Liver (tissue), 8 donors: ENCODE measurements at regions not wholly inside any gene's neighbourhood (a gene's known extent, or its start where the extent isn't known, plus 50 kb on each side); places are given as distances from the start of the nearest gene placed in this dataset.

Source experiments
- DNase-seq: peaks from one replicate; pipeline ENCODE4 v3.0.0-alpha.2; 2017; ENCODE audit warnings: low spot score
- H3K27ac ChIP-seq, 2 donors: one replicate each; pipeline ENCODE4 v1.7.0; 2013; ENCODE audit warnings: inconsistent platforms in 2 of 2, low read length in 2 of 2, control low read depth in 1 of 2, low read depth in 1 of 2, mild to moderate bottlenecking in 1 of 2
- H3K27me3 ChIP-seq, 4 donors: one replicate each; pipeline versions ENCODE4 v1.6.1 to v1.7.0; 2013; ENCODE audit warnings: low read length in 3 of 4, inconsistent platforms in 1 of 4, mild to moderate bottlenecking in 1 of 4, moderate library complexity in 1 of 4; ENCODE audit not compliant: control insufficient read depth in 4 of 4, insufficient read depth in 4 of 4
- H3K36me3 ChIP-seq, 4 donors: one replicate each; pipeline versions ENCODE4 v1.6.1 to v1.7.0; 2013; ENCODE audit warnings: low read length in 3 of 4, mild to moderate bottlenecking in 3 of 4, low read depth in 1 of 4, moderate library complexity in 1 of 4; ENCODE audit not compliant: control insufficient read depth in 4 of 4, insufficient read depth in 3 of 4
- H3K4me1 ChIP-seq, 4 donors: one replicate each; pipeline versions ENCODE4 v1.6.1 to v1.7.0; 2013; ENCODE audit warnings: low read length in 3 of 4, mild to moderate bottlenecking in 3 of 4, moderate library complexity in 1 of 4; ENCODE audit not compliant: control insufficient read depth in 4 of 4, insufficient read depth in 4 of 4
- H3K4me3 ChIP-seq, 3 donors: one replicate each; pipeline versions ENCODE4 v1.6.1 to v1.7.0; 2013; ENCODE audit warnings: low read length in 3 of 3, control low read depth in 1 of 3, low read depth in 1 of 3, mild to moderate bottlenecking in 1 of 3
- H3K9ac ChIP-seq, 2 donors: one replicate each; pipeline ENCODE4 v1.7.0; 2013; ENCODE audit warnings: low read length in 2 of 2, mild to moderate bottlenecking in 2 of 2, moderate library complexity in 2 of 2, control low read depth in 1 of 2, low read depth in 1 of 2
- H3K9me3 ChIP-seq, 4 donors: one replicate each; pipeline versions ENCODE4 v1.6.1 to v1.7.0; 2013; ENCODE audit warnings: low read length in 3 of 4; ENCODE audit not compliant: control insufficient read depth in 4 of 4
- ATF3 ChIP-seq: IDR thresholded peaks from 2 replicates; pipeline ENCODE4 v1.6.1; 2016; ENCODE audit warnings: antibody characterized with exemption
- CTCF ChIP-seq: fragments of 150-350 bp; IDR thresholded peaks from 2 replicates; pipeline ENCODE4 v1.5.1; 2017; ENCODE audit warnings: improper control_type of control experiment, low read depth, low read length; ENCODE audit not compliant: missing input control
- FOXA2 ChIP-seq: IDR thresholded peaks from 2 replicates; pipeline ENCODE4 v1.6.1; 2016; ENCODE audit warnings: antibody characterized with exemption
- GABPA ChIP-seq, 2 donors: IDR thresholded peaks in 1 of 2; conservative IDR thresholded peaks in 1 of 2; 2 replicates each; pipeline ENCODE4 v1.6.1; 2016; ENCODE audit warnings: antibody characterized with exemption in 2 of 2, mild to moderate bottlenecking in 1 of 2, moderate library complexity in 1 of 2
- HNF4A ChIP-seq, 2 donors: conservative IDR thresholded peaks; 2 replicates each; pipeline ENCODE4 v1.6.1; 2016; ENCODE audit warnings: antibody characterized with exemption in 2 of 2, mild to moderate bottlenecking in 2 of 2
- HNF4G ChIP-seq: IDR thresholded peaks from 2 replicates; pipeline ENCODE4 v1.6.1; 2016; ENCODE audit warnings: antibody characterized with exemption
- MAX ChIP-seq: IDR thresholded peaks from 2 replicates; pipeline ENCODE4 v1.6.1; 2016; ENCODE audit warnings: antibody characterized with exemption
- NR2F2 ChIP-seq: IDR thresholded peaks from 2 replicates; pipeline ENCODE4 v1.6.1; 2016; ENCODE audit warnings: antibody characterized with exemption
- RAD21 ChIP-seq, 2 donors: IDR thresholded peaks; 2 replicates each; pipeline ENCODE4 v1.6.1; 2016; ENCODE audit warnings: antibody characterized with exemption in 2 of 2, mild to moderate bottlenecking in 2 of 2
- REST ChIP-seq: IDR thresholded peaks from 2 replicates; pipeline ENCODE4 v1.6.1; 2016; ENCODE audit warnings: antibody characterized with exemption, mild to moderate bottlenecking
- RXRA ChIP-seq, 2 donors: IDR thresholded peaks; 2 replicates each; pipeline ENCODE4 v1.6.1; 2017 to 2018; ENCODE audit warnings: antibody characterized with exemption in 2 of 2, mild to moderate bottlenecking in 1 of 2
- SP1 ChIP-seq: IDR thresholded peaks from 2 replicates; pipeline ENCODE4 v1.6.1; 2018; ENCODE audit warnings: antibody characterized with exemption, mild to moderate bottlenecking
- TAF1 ChIP-seq: conservative IDR thresholded peaks from 2 replicates; pipeline ENCODE4 v1.6.1; 2016; ENCODE audit warnings: antibody characterized with exemption, mild to moderate bottlenecking
- YY1 ChIP-seq: IDR thresholded peaks from 2 replicates; pipeline ENCODE4 v1.6.1; 2016; ENCODE audit warnings: antibody characterized with exemption, mild to moderate bottlenecking
- ZBTB33 ChIP-seq: IDR thresholded peaks from 2 replicates; pipeline ENCODE4 v1.6.1; 2016; ENCODE audit warnings: antibody characterized with exemption
- WGBS: extraction: QIAGEN DNeasy Blood & Tissue Kit; methylation state at CpG from one replicate; pipeline ENCODE4 v1.1.7; 2013; 5-methylcytosine and 5-hydroxymethylcytosine counted together
- donor health status: healthy.
- donor health status: healthy.
- donor health status: healthy.
- donor health status: healthy.
- donor health status: healthy.

- Histone ChIP-seq H3K9ac (no peak overlapping the region), H3K4me3 (no peak overlapping the region), H3K36me3 (no peaks in the 10 kb centered on the region), H3K4me1 (no peaks in the 10 kb centered on the region), H3K27me3 (peaks cover 0 to 4% (median 0%) of the 10 kb centered on the region in 4 donors), H3K9me3 (no peaks in the 10 kb centered on the region), H3K27ac (no peak overlapping the region)
- DNase-seq: no peak
- TF ChIP-seq RXRA (IDR thresholded peaks at IDR 0.05) (no peak), YY1 (no peak), SP1 (no peak), ATF3 (no peak), NR2F2 (no peak), GABPA (IDR thresholded peaks at IDR 0.05 in 1 of 2, conservative IDR thresholded peaks at IDR 0.05 in 1 of 2) (no peak), HNF4A (conservative IDR thresholded peaks at IDR 0.05) (no peak), ZBTB33 (no peak), HNF4G (no peak), REST (no peak), CTCF (no peak), MAX (no peak), RAD21 (IDR thresholded peaks at IDR 0.05) (no peak)
- 68% methylated on average over 10 of the region's 10 CpGs for WGBS
Measured at GRCh38 chr17:79210638-79211037, 136.0 kb downstream of the ENGASE start.

GRCh38 chr17:79207960-79208359 lies 133.3 kb downstream of the ENGASE start:
- no peak overlapping the region for H3K4me3 ChIP-seq
- 49% methylated on average over 13 of the region's 13 CpGs for WGBS
- no peak for DNase-seq
- no peaks in the 10 kb centered on the region for H3K27me3 ChIP-seq
- no peak overlapping the region for H3K27ac ChIP-seq
- no peaks in the 10 kb centered on the region for H3K9me3 ChIP-seq
- H3K36me3 ChIP-seq: no peaks in the 10 kb centered on the region
- H3K9ac ChIP-seq: no peak overlapping the region
- no peaks in the 10 kb centered on the region for H3K4me1 ChIP-seq
- TF ChIP-seq RAD21 (IDR thresholded peaks at IDR 0.05) (no peak), HNF4G (no peak), SP1 (no peak), TAF1 (no peak), GABPA (IDR thresholded peaks at IDR 0.05 in 1 of 2, conservative IDR thresholded peaks at IDR 0.05 in 1 of 2) (no peak), FOXA2 (no peak), YY1 (no peak), RXRA (IDR thresholded peaks at IDR 0.05) (no peak), HNF4A (conservative IDR thresholded peaks at IDR 0.05) (no peak), ZBTB33 (no peak), REST (no peak), NR2F2 (no peak)
